ENCODE measurements at regions not wholly inside any gene's neighbourhood (a gene's known extent, or its start where the extent isn't known, plus 50 kb on each side); places are given as distances from the start of the nearest gene placed in this dataset.
"Not testable (repeated sequence)": the region's sequence is repeated elsewhere in the genome, so short reads cannot be mapped to it uniquely, and the experiment has no call there.

DNA sequence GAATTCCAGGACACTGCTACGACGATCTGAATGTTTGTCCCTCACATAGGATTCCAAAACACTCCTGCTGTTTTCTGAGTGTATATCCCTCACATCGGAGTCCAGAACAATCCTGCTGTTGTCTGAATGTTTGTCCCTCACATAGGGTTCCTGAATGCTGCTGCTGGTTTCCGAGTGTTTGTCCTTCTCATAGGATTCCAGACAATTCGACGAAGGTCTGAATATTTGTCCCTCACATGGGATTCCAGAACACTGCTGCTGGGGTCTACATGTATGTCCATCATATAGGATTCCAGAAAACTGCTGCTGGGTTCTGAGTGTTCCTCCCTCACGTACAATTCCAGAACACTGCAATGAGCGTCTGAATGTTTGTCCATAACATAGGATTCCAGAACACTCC is 219.4 kb downstream of the FOXD4L6 start:
- H3K27me3 Mint-ChIP-seq, H3K4me3 Mint-ChIP-seq, H3K4me1 Mint-ChIP-seq, H3K27ac Mint-ChIP-seq, DNase-seq: not testable (repeated sequence)
- Mint-ChIP-seq H3K36me3 (peaks cover 17% of the 10 kb centered on the region), H3K9me3 (peaks cover 80% of the 10 kb centered on the region)

DNA sequence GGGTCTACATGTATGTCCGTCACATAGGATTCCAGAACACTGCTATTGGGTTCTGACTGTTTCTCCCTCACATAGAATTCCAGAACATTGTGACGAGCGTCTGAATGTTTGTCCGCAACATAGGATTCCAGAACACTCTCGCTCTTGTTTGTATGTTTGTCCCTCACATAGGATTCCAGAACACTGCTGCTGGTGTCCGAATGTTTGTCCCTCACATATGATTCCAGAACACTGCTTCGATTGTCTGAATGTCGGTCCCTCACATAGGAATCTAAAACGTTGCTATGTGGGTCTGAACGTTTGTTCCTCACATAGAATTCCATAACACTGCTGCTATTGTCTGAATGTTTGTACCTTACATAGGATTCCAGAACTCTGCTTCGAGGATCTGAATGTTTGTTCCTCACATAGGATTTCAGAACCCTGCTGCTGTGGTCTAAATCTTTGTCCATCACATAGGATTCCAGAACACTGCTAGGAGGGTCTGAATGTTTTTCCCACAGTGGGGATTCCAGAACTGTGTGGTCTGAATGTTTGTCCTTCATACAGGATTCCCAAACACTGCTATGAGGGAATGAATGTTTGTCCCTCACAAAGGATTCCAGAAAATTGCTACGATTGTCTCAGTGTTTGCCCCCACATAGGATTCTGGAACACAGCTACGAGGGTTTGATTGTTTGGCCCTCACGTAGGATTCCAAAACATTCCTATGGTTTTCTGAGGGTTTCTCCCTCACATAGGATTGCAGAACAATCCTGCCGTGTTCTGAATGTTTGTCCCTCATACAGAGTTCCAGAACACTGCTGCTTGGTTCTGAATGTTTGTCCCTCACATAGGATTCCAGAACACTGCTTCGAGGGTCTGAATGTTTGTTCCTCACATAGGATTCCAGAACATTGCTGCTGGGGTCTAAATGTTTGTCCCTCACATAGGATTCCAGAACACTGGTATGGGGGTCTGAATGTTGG is 220.5 kb downstream of the FOXD4L6 start:
- H3K4me3 Mint-ChIP-seq = no peak overlapping the region

DNA sequence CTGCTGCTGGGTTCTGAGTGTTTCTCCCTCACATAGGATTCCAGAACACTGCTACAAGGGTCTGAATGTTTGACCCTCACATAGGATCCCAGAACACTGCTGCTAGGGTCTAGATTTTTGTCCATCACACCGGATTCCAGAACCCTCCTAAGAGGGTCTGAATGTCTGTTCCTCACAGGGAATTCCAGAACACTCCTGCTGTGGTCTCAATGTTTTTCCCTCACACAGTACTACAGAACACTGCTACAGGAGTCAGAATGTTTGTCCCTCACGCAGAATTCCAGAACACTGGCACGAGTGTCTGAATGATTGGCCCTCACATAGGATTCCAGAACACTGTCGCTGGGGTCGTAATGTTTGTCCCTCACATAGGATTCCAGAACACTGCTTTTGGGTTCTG is 221.6 kb downstream of the FOXD4L6 start:
- H3K27ac Mint-ChIP-seq, H3K4me3 Mint-ChIP-seq, H3K27me3 Mint-ChIP-seq, H3K4me1 Mint-ChIP-seq, DNase-seq: not testable (repeated sequence)
- peaks cover 80% of the 10 kb centered on the region for H3K9me3 Mint-ChIP-seq
- peaks cover 37% of the 10 kb centered on the region for H3K36me3 Mint-ChIP-seq

More for the DNA sequence above, 220.5 kb downstream of the FOXD4L6 start:
- Mint-ChIP-seq H3K4me1 (no peaks in the 10 kb centered on the region), H3K36me3 (peaks cover 26% of the 10 kb centered on the region), H3K9me3 (peaks cover 80% of the 10 kb centered on the region), H3K27ac (no peak overlapping the region), H3K27me3 (no peaks in the 10 kb centered on the region)
- no peak for DNase-seq

DNA sequence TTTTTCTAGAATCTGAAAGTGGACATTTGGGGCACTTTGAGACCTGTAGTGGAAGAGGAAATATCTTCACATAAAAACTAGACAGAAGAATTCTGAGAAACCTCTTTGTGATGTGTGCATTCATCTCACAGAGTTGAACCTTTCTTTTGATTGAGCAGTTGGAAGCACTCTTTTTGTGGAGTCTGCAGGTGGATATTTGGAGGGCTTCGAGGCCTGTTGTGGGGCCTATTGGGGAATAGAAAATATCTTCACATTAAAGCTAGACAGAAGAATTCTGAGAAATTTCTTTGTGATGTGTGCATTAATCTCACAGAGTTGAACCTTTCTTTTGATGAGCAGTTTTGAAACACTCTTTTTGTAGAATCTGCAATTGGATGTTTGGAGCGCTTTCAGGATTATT is 236.2 kb downstream of the FOXD4L6 start:
- Mint-ChIP-seq H3K36me3 (peaks cover 75% of the 10 kb centered on the region), H3K9me3 (peaks cover 97% of the 10 kb centered on the region)
- H3K27ac Mint-ChIP-seq, H3K4me1 Mint-ChIP-seq, DNase-seq, H3K27me3 Mint-ChIP-seq, H3K4me3 Mint-ChIP-seq: not testable (repeated sequence)

DNA sequence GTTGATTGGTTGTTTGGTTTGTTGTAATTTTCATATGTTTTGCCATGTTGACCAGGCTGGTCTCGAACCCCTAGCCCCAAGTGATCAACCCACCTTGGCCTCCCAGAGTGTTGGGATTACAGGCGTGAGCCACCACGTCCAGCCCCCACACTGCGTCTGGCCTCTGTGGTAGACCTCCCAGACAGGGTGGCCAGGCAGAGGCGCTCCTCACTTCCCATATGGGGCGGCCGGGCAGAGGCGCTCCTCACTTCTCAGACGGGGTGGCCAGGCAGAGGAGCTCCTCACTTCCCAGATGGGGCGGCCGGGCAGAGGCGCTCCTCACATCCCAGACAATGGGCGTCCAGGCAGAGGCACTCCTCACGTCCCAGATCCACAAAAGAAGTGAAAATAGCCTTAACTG is 242.6 kb downstream of the FOXD4L6 start:
- peaks cover 87% of the 10 kb centered on the region for H3K9me3 Mint-ChIP-seq
- peaks cover 45% of the 10 kb centered on the region for H3K36me3 Mint-ChIP-seq
- H3K27me3 Mint-ChIP-seq, H3K4me3 Mint-ChIP-seq, DNase-seq, H3K27ac Mint-ChIP-seq, H3K4me1 Mint-ChIP-seq: not testable (repeated sequence)

DNA sequence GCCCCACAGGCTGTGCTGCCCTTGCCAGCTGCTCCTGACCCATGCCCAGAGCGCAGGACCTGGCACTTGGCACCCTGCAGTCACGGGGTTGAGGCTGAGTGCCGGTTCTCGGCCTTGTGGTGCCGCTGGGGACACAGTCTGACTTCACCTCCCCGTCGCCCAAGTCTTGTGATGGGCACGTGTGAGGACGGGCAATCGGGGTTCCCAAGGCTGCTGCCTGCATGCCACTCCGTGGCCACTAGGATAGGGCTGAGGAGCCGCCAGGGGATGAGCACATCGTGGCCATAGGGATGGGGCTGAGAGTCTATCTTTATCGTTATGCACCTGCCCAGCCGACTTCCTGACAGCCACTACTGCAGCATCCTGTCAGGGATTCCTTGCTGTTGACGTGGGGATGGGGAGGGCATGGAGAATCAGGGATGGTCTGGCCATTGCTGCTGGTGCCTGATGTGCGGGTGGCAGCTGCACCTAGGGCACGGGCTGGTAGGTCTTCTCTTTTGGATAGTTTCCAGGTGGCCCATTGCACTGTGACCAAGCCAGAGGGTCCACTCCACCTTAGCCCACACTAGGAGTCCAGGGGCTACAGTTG is 243.5 kb downstream of the FOXD4L6 start:
- DNase-seq, H3K4me1 Mint-ChIP-seq, H3K27me3 Mint-ChIP-seq, H3K27ac Mint-ChIP-seq, H3K4me3 Mint-ChIP-seq: not testable (repeated sequence)
- Mint-ChIP-seq H3K9me3 (peaks cover 88% of the 10 kb centered on the region), H3K36me3 (peaks cover 40% of the 10 kb centered on the region)

DNA sequence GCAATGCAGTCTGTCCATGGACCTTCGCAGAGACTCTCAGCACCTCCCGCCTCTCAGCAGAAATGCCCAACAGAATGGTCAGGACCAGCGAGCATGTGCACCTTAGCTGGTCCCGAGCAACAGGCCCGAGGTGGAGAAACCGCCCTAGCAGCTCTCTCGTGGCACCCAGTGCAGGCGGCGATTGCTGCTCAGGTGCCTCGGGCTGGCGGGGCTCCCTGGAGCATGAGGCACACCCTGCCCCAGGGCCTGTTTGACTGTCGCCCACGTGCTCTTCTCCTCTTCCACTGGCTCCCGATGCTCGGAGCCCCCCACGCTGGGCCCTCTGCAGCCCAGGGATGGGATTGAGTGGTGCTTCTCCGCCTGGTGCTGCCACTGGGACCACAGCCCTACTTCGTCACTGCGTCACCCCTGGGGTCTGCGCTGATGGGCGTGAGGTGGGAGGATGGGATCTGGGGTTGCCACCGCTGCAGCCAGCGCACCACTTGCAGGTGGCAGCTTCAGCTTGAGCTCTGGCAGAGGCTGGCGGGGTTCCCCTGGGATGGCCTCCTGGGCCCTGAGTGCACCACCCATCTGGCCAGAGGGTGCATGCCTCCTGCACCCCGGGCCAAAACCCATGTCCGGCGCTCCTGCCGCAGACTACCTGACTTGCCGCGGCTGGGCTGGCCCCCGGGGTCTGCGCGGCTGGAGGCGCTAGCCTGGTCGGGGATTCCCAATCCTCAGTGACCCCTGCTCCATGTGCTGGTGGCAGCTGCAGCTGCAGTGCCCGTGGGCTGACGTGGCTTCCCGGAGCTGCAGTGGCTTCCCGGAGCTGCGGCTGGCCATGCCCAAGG is 244.2 kb downstream of the FOXD4L6 start:
- no peak overlapping the region for H3K27ac Mint-ChIP-seq
- DNase-seq = no peak
- peaks cover 89% of the 10 kb centered on the region for H3K9me3 Mint-ChIP-seq
- no peaks in the 10 kb centered on the region for H3K27me3 Mint-ChIP-seq
- H3K36me3 Mint-ChIP-seq = peaks cover 37% of the 10 kb centered on the region
- no peak overlapping the region for H3K4me3 Mint-ChIP-seq
- no peaks in the 10 kb centered on the region for H3K4me1 Mint-ChIP-seq

DNA sequence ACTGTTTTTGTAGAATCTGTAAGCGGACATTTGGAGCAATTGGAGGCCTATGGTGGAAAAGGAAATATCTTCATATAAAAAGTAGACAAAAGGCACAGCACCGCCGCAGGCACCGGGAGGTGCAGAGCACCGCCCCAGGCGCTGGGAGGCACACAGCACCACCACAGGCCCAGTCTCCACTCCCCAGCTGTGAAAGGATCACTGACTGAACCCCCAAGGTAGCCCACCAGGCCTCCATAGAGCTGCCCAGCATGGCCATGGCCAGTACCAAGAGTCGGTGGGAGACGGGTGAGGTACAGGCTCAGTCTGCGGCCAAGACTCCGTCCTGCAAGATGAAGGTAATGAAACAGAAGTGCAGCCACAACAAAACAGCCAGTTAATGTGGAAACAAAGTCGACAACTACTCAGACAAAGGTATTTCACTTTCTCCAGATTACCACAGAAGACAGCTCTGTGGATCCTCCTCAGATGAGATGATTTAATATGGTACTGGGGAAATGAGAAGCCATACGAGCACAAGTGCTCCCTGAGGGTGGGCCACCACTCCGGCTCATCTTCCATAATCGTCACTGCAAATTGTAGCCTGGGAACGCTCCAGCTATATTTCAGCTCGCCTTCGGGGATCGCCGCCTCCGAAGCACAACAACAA is 244.9 kb downstream of the FOXD4L6 start:
- not testable (repeated sequence) for H3K4me1 Mint-ChIP-seq, H3K27ac Mint-ChIP-seq, DNase-seq, H3K27me3 Mint-ChIP-seq, H3K4me3 Mint-ChIP-seq
- H3K9me3 Mint-ChIP-seq = peaks cover 85% of the 10 kb centered on the region
- H3K36me3 Mint-ChIP-seq = peaks cover 32% of the 10 kb centered on the region

DNA sequence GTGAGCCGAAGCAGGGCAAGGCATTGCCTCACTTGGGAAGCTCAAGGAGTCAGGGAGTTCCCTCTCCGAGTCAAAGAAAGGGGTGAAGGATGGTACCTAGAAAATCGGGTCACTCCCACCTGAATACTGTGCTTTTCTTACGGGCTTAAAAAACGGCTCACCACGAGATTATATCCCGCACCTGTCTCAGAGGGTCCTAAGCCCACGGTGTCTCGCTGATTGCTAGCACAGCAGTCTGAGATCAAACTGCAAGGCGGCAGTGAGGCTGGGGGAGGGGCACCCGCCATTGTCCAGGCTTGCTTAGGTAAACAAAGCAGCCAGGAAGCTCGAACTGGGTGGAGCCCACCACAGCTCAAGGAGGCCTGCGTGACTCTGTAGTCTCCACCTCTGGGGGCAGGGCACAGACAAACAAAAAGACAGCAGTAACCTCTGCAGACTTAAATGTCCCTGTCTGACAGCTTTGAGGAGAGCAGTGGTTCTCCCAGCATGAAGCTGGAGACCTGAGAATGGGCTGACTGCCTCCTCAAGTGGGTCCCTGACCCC is 254.7 kb downstream of the FOXD4L6 start:
- not testable (repeated sequence) for H3K27ac Mint-ChIP-seq, H3K4me1 Mint-ChIP-seq, H3K4me3 Mint-ChIP-seq, DNase-seq, H3K27me3 Mint-ChIP-seq
- Mint-ChIP-seq H3K9me3 (peaks cover 68% of the 10 kb centered on the region), H3K36me3 (peaks cover 47% of the 10 kb centered on the region)

DNA sequence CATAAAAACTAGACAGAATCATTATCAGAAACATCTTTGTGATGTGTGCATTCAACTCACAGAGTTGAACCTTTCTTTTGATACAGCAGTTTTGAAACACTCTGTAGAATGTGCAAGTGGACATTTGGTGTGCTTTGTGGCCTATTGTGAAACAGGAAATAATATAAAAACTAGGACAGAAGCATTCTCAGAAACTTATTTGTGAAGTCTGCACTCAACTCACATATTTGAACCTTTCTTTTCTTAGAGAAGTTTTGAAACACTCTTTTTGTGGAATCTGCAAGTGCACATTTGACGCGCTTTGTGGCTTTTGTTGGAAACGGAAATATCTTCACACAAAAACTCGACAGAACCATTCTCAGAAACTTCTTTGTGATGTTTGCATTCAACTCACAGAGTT is 260.0 kb downstream of the FOXD4L6 start:
- Mint-ChIP-seq H3K9me3 (peaks cover 54% of the 10 kb centered on the region), H3K36me3 (peaks cover 39% of the 10 kb centered on the region)
- not testable (repeated sequence) for H3K27ac Mint-ChIP-seq, H3K27me3 Mint-ChIP-seq, H3K4me3 Mint-ChIP-seq, H3K4me1 Mint-ChIP-seq, DNase-seq

Measured in activated naive CD8-positive, alpha-beta T cell treated with anti-CD3 and anti-CD28 coated beads for 36 hours (primary cell).